ENCODE measurements at regions not wholly inside any gene's neighbourhood (a gene's known extent, or its start where the extent isn't known, plus 50 kb on each side); places are given as distances from the start of the nearest gene placed in this dataset.

- Histone ChIP-seq H3K4me3 (no peak overlapping the region), H3K27ac (no peak overlapping the region)
- no peak for TF ChIP-seq CTCF (IDR thresholded peaks at IDR 0.05)
- DNase-seq (ENCODE audit: low spot score), result no peak
Measured at GRCh38 chr2:196431076-196431475, 208.4 kb upstream of the CCDC150 start.

- no peak for DNase-seq (ENCODE audit: low spot score)
- no peak overlapping the region for H3K4me3 ChIP-seq
- TF ChIP-seq CTCF (IDR thresholded peaks at IDR 0.05), result no peak
- no peak overlapping the region for H3K27ac ChIP-seq
Measured at GRCh38 chr2:196431957-196432356, 207.6 kb upstream of the CCDC150 start.

GRCh38 chr2:196433116-196433515 lies 206.4 kb upstream of the CCDC150 start:
- DNase-seq (ENCODE audit: low spot score), result no peak
- Histone ChIP-seq H3K4me3 (no peak overlapping the region), H3K27ac (no peak overlapping the region)
- TF ChIP-seq CTCF (IDR thresholded peaks at IDR 0.05), result no peak

GRCh38 chr2:196434217-196434616 lies 205.3 kb upstream of the CCDC150 start:
- no peak for TF ChIP-seq CTCF (IDR thresholded peaks at IDR 0.05)
- Histone ChIP-seq H3K4me3 (no peak overlapping the region), H3K27ac (no peak overlapping the region)
- no peak for DNase-seq (ENCODE audit: low spot score)

GRCh38 chr2:196435189-196435588 lies 204.3 kb upstream of the CCDC150 start:
- no peak overlapping the region for H3K4me3 ChIP-seq
- DNase-seq (ENCODE audit: low spot score), result no peak
- no peak for TF ChIP-seq CTCF (IDR thresholded peaks at IDR 0.05)
- H3K27ac ChIP-seq, result no peak overlapping the region

GRCh38 chr2:196437626-196438025 lies 201.9 kb upstream of the CCDC150 start:
- no peak for TF ChIP-seq CTCF (IDR thresholded peaks at IDR 0.05)
- DNase-seq (ENCODE audit: low spot score), result no peak
- H3K27ac ChIP-seq, result no peak overlapping the region
- H3K4me3 ChIP-seq, result no peak overlapping the region

GRCh38 chr2:196439760-196440159 lies 199.8 kb upstream of the CCDC150 start:
- Histone ChIP-seq H3K4me3 (no peak overlapping the region), H3K27ac (no peak overlapping the region)
- no peak for TF ChIP-seq CTCF (IDR thresholded peaks at IDR 0.05)

More at GRCh38 chr2:196439760-196440159, 199.8 kb upstream of the CCDC150 start:
- DNase-seq (ENCODE audit: low spot score), result no peak

All from coronary artery (tissue), 2 donors.